Stimulated activated CD8-positive, alpha-beta memory T cell treated with anti-CD3 and anti-CD28 coated beads, Interleukin-7, amount 100 ng/mL, for 1 hour (primary cell): ENCODE measurements at regions not wholly inside any gene's neighbourhood (a gene's known extent, or its start where the extent isn't known, plus 50 kb on each side); places are given as distances from the start of the nearest gene placed in this dataset.
"Not testable (repeated sequence)": the region's sequence is repeated elsewhere in the genome, so short reads cannot be mapped to it uniquely, and the experiment has no call there.

Experiments used
- DNase-seq, 2 donors: peaks; one replicate each; pipeline ENCODE4 v3.0.0-alpha.2; 2020; ENCODE audit warnings: low read depth in 2 of 2

GRCh38 chr6:81624453-81624852 is 128.0 kb downstream of the TENT5A start:
- DNase-seq, result no peak

GRCh38 chr6:81623106-81623759 is 129.2 kb downstream of the TENT5A start:
- no peak for DNase-seq

GRCh38 chr6:81621816-81622395 is 130.6 kb downstream of the TENT5A start:
- no peak for DNase-seq

- DNase-seq, result no peak
Observed at GRCh38 chr6:81614292-81614691, 138.2 kb downstream of the TENT5A start.

- no peak for DNase-seq
Observed at GRCh38 chr6:81613606-81614005, 138.9 kb downstream of the TENT5A start.

- DNase-seq, result no peak
Observed at GRCh38 chr6:81612136-81612535, 140.3 kb downstream of the TENT5A start.

- DNase-seq, result no peak
Observed at GRCh38 chr6:81609736-81610135, 142.7 kb downstream of the TENT5A start.

GRCh38 chr6:81608776-81609175 is 143.7 kb downstream of the TENT5A start:
- DNase-seq, result no peak

GRCh38 chr6:81606965-81607381 is 145.5 kb downstream of the TENT5A start:
- DNase-seq, result no peak

- no peak for DNase-seq
Observed at GRCh38 chr6:81605526-81605925, 147.0 kb downstream of the TENT5A start.

GRCh38 chr6:81601918-81602317 is 150.6 kb downstream of the TENT5A start:
- no peak for DNase-seq

- DNase-seq, result not testable (repeated sequence)
Observed at GRCh38 chr6:81600488-81600887, 152.0 kb downstream of the TENT5A start.

GRCh38 chr6:81594501-81594900 is 158.0 kb downstream of the TENT5A start:
- DNase-seq, result no peak

- DNase-seq, result no peak
Observed at GRCh38 chr6:81590314-81590691, 162.2 kb downstream of the TENT5A start.

- DNase-seq, result no peak
Observed at GRCh38 chr6:81589465-81590313, 162.8 kb downstream of the TENT5A start.

GRCh38 chr6:81585686-81586085 is 166.8 kb downstream of the TENT5A start:
- DNase-seq, result not testable (repeated sequence)

- DNase-seq, result not testable (repeated sequence)
Observed at GRCh38 chr6:81584156-81584555, 168.3 kb downstream of the TENT5A start.

GRCh38 chr6:81575442-81575841 is 177.0 kb downstream of the TENT5A start:
- DNase-seq, result no peak

GRCh38 chr6:81572020-81572419 is 180.5 kb downstream of the TENT5A start:
- DNase-seq, result no peak

GRCh38 chr6:81570681-81571080 is 181.8 kb downstream of the TENT5A start:
- DNase-seq, result no peak

- DNase-seq, result no peak
Observed at GRCh38 chr6:81568973-81569372, 183.5 kb downstream of the TENT5A start.

- DNase-seq, result no peak
Observed at GRCh38 chr6:81565071-81565470, 187.4 kb downstream of the TENT5A start.
